GM23338 (cell line): ENCODE measurements at regions not wholly inside any gene's neighbourhood (a gene's known extent, or its start where the extent isn't known, plus 50 kb on each side); places are given as distances from the start of the nearest gene placed in this dataset.
A peak's percentile ranks its signal among the peaks of the same experiment; 100 is the strongest.

Experiments
- ATAC-seq: fragments of 200-7000 bp; cut with Tn5 transposase; 3 replicates; pipeline ENCODE4 v1.9.1; 2020
- DNase-seq: peaks from one replicate; pipeline ENCODE4 v3.0.0-alpha.2; 2015; ENCODE audit warnings: low spot score
- H2AFZ ChIP-seq: fragments of 200-600 bp; sonication (generic); 2 replicates; pipeline ENCODE4 v1.8.0; 2016; ENCODE audit warnings: antibody characterized with exemption, mild to moderate bottlenecking, moderate library complexity
- H3F3A ChIP-seq: fragments of 200-600 bp; sonication (generic); replicated peaks from 2 replicates; pipeline ENCODE4 v1.8.0; 2017; ENCODE audit warnings: antibody characterized with exemption, mixed run types, low read depth
- H3K27ac ChIP-seq: fragments of 200-600 bp; sonication (generic); 2 replicates; pipeline ENCODE4 v1.6.1; 2016; ENCODE audit warnings: low read depth
- H3K27me3 ChIP-seq: fragments of 200-600 bp; sonication (generic); 2 replicates; pipeline ENCODE4 v1.8.0; 2016; ENCODE audit warnings: mild to moderate bottlenecking, mixed run types, moderate library complexity; ENCODE audit not compliant: insufficient read depth
- H3K36me3 ChIP-seq: fragments of 200-600 bp; sonication (generic); 2 replicates; pipeline ENCODE4 v1.8.0; 2016; ENCODE audit warnings: mild to moderate bottlenecking; ENCODE audit not compliant: insufficient read depth
- H3K4me1 ChIP-seq: fragments of 200-600 bp; sonication (generic); 2 replicates; pipeline ENCODE4 v1.8.0; 2016; ENCODE audit warnings: mild to moderate bottlenecking, moderate library complexity; ENCODE audit not compliant: insufficient read depth
- H3K4me2 ChIP-seq: fragments of 200-600 bp; sonication (generic); 2 replicates; pipeline ENCODE4 v1.7.1; 2017; ENCODE audit warnings: mixed run types
- H3K4me3 ChIP-seq: fragments of 200-600 bp; sonication (generic); 2 replicates; pipeline ENCODE4 v1.6.1; 2016; ENCODE audit warnings: mixed run types
- H3K79me2 ChIP-seq: fragments of 200-600 bp; sonication (generic); replicated peaks from 2 replicates; pipeline ENCODE4 v1.8.0; 2017; ENCODE audit warnings: mild to moderate bottlenecking; ENCODE audit not compliant: insufficient read depth
- H3K9me2 ChIP-seq: fragments of 200-600 bp; sonication (generic); 2 replicates; pipeline ENCODE4 v1.8.0; 2017; ENCODE audit not compliant: insufficient read depth
- H4K20me1 ChIP-seq: fragments of 200-600 bp; sonication (generic); replicated peaks from 2 replicates; pipeline ENCODE4 v1.8.0; 2017; ENCODE audit warnings: mild to moderate bottlenecking; ENCODE audit not compliant: insufficient read depth
- H3K27ac Mint-ChIP-seq: 2 replicates; pipeline ENCODE4 v1.8.0; 2020; ENCODE audit warnings: inconsistent platforms, mild to moderate bottlenecking, moderate library complexity, mixed read lengths
- H3K27me3 Mint-ChIP-seq: 3 replicates; pipeline ENCODE4 v1.8.0; 2022; ENCODE audit warnings: low read depth, mild to moderate bottlenecking, moderate library complexity, mixed read lengths, inconsistent platforms; ENCODE audit not compliant: insufficient read depth, poor library complexity
- H3K36me3 Mint-ChIP-seq: 3 replicates; pipeline ENCODE4 v1.8.0; 2021; ENCODE audit warnings: low read depth, mild to moderate bottlenecking, inconsistent platforms, moderate library complexity, mixed read lengths
- H3K4me1 Mint-ChIP-seq: 3 replicates; pipeline ENCODE4 v1.8.0; 2020; ENCODE audit warnings: mild to moderate bottlenecking, inconsistent platforms, mixed read lengths
- H3K4me3 Mint-ChIP-seq: 3 replicates; pipeline ENCODE4 v1.8.0; 2021; ENCODE audit warnings: moderate library complexity, mild to moderate bottlenecking, inconsistent platforms, mixed read lengths
- H3K9me3 Mint-ChIP-seq: 3 replicates; pipeline ENCODE4 v1.8.0; 2020; ENCODE audit warnings: moderate library complexity, mild to moderate bottlenecking, inconsistent platforms, mixed read lengths
- CREB1 ChIP-seq: fragments of 250-450 bp; sonication (Bioruptor Pico); IDR thresholded peaks from 2 replicates; pipeline ENCODE4 v1.5.0; 2020; ENCODE audit warnings: low read depth, mild to moderate bottlenecking, moderate library complexity
- CTCF ChIP-seq, 2 experiments: fragments of 200-600 bp in 1 of 2; sonication (generic) in 1 of 2; conservative IDR thresholded peaks; 2 replicates each; pipeline versions ENCODE4 v1.5.1 to v1.6.1; 2016 to 2017; ENCODE audit warnings: antibody characterized with exemption in 2 of 2, low read depth in 2 of 2, mild to moderate bottlenecking in 2 of 2, moderate library complexity in 1 of 2
- ETS1 ChIP-seq: IDR thresholded peaks from 2 replicates; pipeline ENCODE4 v1.6.1; 2016; ENCODE audit warnings: antibody characterized with exemption
- EZH2 ChIP-seq: fragments of 200-600 bp; sonication (generic); IDR thresholded peaks from one replicate; pipeline ENCODE4 v1.8.0; 2017; ENCODE audit warnings: antibody characterized with exemption, mild to moderate bottlenecking, low read depth; ENCODE audit not compliant: unreplicated experiment
- EZH2phosphoT487 ChIP-seq: fragments of 200-600 bp; sonication (generic); IDR thresholded peaks from one replicate; pipeline ENCODE4 v1.8.1; 2018; ENCODE audit warnings: antibody characterized with exemption; ENCODE audit not compliant: unreplicated experiment
- JUNB ChIP-seq: IDR thresholded peaks from one replicate; pipeline ENCODE4 v1.6.1; 2016; ENCODE audit warnings: antibody characterized with exemption; ENCODE audit not compliant: unreplicated experiment
- NANOG ChIP-seq: IDR thresholded peaks from 2 replicates; pipeline ENCODE4 v1.6.1; 2016; ENCODE audit warnings: antibody characterized with exemption, borderline replicate concordance
- POLR2AphosphoS5 ChIP-seq: IDR thresholded peaks from 2 replicates; pipeline ENCODE4 v1.6.1; 2016; ENCODE audit warnings: antibody characterized with exemption, low read depth
- REST ChIP-seq: IDR thresholded peaks from one replicate; pipeline ENCODE4 v1.6.1; 2018; ENCODE audit warnings: antibody characterized with exemption; ENCODE audit not compliant: unreplicated experiment
- STAT1 ChIP-seq: IDR thresholded peaks from one replicate; pipeline ENCODE4 v1.6.1; 2016; ENCODE audit warnings: antibody characterized with exemption; ENCODE audit not compliant: unreplicated experiment
- ZNF114 ChIP-seq: fragments of 250-450 bp; sonication (Bioruptor Pico); IDR thresholded peaks from 2 replicates; pipeline ENCODE4 v1.5.0; 2020; ENCODE audit warnings: mild to moderate bottlenecking, moderate library complexity
- ZNF331 ChIP-seq: fragments of 250-450 bp; sonication (Bioruptor Pico); IDR thresholded peaks from 2 replicates; pipeline ENCODE4 v1.5.0; 2020; ENCODE audit warnings: low read depth, mild to moderate bottlenecking, moderate library complexity
- ZNF462 ChIP-seq: fragments of 250-450 bp; sonication (Bioruptor Pico); IDR thresholded peaks from 2 replicates; pipeline ENCODE4 v1.5.0; 2020; ENCODE audit warnings: mild to moderate bottlenecking, moderate library complexity

- Histone ChIP-seq H3K4me1 (peaks cover 25% of the 10 kb centered on the region), H4K20me1 (no peaks in the 10 kb centered on the region), H3K27ac (no peak overlapping the region), H3K4me3 (no peak overlapping the region), H3K9me2 (no peaks in the 10 kb centered on the region), H2AFZ (no peak overlapping the region), H3K36me3 (no peaks in the 10 kb centered on the region), H3F3A (no peaks in the 10 kb centered on the region), H3K79me2 (no peaks in the 10 kb centered on the region), H3K27me3 (peaks cover 52% of the 10 kb centered on the region), H3K4me2 (no peak overlapping the region)
- Mint-ChIP-seq H3K4me3 (no peak overlapping the region), H3K4me1 (peaks cover 32% of the 10 kb centered on the region), H3K36me3 (peaks cover 10% of the 10 kb centered on the region), H3K9me3 (no peaks in the 10 kb centered on the region), H3K27ac (no peak overlapping the region), H3K27me3 (peaks cover 20% of the 10 kb centered on the region)
- peak; percentile 93 for ATAC-seq
- no peak for TF ChIP-seq CTCF (conservative IDR thresholded peaks at IDR 0.05; ENCODE audit: low read depth in 2 of 2)
- TF ChIP-seq ZNF331 (CRISPR knock-in tag) = no peak
- TF ChIP-seq EZH2phosphoT487 = no peak
- TF ChIP-seq ZNF114 = no peak
- TF ChIP-seq REST = no peak
- no peak for TF ChIP-seq STAT1
- peak; percentile 10; the same call in 1 of the 2 replicates for TF ChIP-seq NANOG
- no peak for TF ChIP-seq ETS1
- TF ChIP-seq JUNB = no peak
- no peak for TF ChIP-seq EZH2
- TF ChIP-seq CREB1 (CRISPR knock-in tag) = no peak
- TF ChIP-seq POLR2AphosphoS5 = peak; percentile 43; the same call in 1 of the 2 replicates
- peak; percentile 78; the same call in 1 of the 2 replicates for TF ChIP-seq ZNF462 (CRISPR knock-in tag)
- DNase-seq = peak; percentile 72
Observed at GRCh38 chr1:232468249-232468648, 161.7 kb downstream of the SIPA1L2 start.
